Right ventricle myocardium superior (tissue), 1 donor: ENCODE measurements at regions not wholly inside any gene's neighbourhood (a gene's known extent, or its start where the extent isn't known, plus 50 kb on each side); places are given as distances from the start of the nearest gene placed in this dataset.

Experiments used
- ATAC-seq: fragments of 200-7000 bp; cut with Tn5 transposase; one replicate; pipeline ENCODE4 v1.9.1; 2020; ENCODE audit warnings: mild to moderate bottlenecking; ENCODE audit not compliant: poor library complexity
- DNase-seq: peaks from one replicate; pipeline ENCODE4 v3.0.0-alpha.2; 2020
- intact Hi-C: fragments of 100-400 bp; cut with DNase I; formaldehyde crosslinking; loops from one replicate; pipeline ENCODE4 v1.11.2; 2022
- donor health status: DM: no; HTN: yes; CAD: no; lungs with severe emphysema.

GRCh38 chr4:8671712-8672290 lies 79.2 kb downstream of the CPZ start:
- intact Hi-C loops, result no loop called here
- ATAC-seq, result no peak
- no peak for DNase-seq
